Left renal pelvis (tissue), 4 donors: ENCODE measurements at regions not wholly inside any gene's neighbourhood (a gene's known extent, or its start where the extent isn't known, plus 50 kb on each side); places are given as distances from the start of the nearest gene placed in this dataset.

Experiments
- DNase-seq, 4 donors: peaks; one replicate each; pipeline ENCODE4 v3.0.0-alpha.2; 2013; ENCODE audit warnings: low read depth in 4 of 4, low spot score in 3 of 4

DNA sequence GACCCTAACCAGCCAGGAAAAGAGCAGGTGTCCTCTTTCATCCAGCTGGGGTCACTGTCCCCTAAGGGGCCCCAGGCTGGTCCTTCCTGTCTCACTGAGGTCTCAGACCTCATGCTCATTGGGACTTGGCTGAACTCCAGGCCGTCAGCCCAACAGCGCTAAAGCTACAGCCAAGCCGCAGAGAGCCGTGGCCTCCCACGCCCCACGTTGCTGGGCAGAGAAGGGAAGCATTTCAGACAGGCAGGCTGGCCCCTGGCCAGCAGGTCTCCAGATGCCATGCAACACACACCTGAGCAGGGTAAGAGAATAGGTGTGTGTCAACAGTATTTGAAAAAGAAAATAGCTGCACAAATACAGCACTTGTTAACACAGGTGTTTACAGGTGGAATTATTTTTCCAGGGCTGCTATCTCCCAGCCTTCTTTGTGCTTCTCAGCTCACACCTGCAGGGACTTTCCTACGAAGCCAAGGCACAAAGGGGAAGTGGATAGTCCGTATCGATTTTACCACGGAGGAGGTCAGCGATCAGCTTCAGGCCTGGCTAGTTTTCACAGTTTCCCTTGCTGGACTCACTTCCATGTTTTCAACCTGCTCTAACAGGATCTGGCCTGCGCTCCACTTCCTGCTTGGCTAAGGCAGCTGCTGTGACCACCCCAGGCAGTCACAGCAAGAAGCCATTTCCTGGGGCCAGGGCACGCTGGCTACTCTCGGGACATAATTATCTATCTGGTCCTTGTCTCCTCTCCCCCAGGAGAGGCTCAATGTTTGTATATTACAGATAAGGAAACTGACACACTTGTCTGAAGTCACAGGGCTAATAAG lies 156.1 kb upstream of the ID2 start:
- DNase-seq, result peak; percentile 65 to 79 (median 70)

GRCh38 chr2:8526403-8526696 lies 155.5 kb upstream of the ID2 start:
- no peak for DNase-seq

- DNase-seq, result no peak
Observed at GRCh38 chr2:8527031-8527430, 154.8 kb upstream of the ID2 start.

DNA sequence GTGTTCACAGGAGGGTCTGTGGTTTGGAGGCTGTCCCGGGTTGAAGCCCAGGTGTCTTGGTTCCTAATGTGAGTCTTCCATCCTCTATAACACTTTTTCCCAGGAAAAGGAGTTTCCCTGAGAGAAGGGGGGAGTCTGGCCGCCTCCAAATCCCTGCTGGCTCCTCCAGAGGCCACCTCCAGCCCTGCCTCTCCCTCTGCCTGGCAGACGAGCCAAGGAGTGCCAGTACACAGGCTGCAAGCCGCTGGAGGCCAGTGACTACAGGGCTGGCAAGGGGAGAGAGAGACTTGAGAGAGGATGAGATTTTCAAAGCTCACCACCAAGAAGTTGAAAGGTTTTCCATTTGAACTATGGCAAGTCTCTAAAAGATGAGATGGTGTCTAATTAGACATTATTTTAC lies 154.2 kb upstream of the ID2 start:
- no peak for DNase-seq

DNA sequence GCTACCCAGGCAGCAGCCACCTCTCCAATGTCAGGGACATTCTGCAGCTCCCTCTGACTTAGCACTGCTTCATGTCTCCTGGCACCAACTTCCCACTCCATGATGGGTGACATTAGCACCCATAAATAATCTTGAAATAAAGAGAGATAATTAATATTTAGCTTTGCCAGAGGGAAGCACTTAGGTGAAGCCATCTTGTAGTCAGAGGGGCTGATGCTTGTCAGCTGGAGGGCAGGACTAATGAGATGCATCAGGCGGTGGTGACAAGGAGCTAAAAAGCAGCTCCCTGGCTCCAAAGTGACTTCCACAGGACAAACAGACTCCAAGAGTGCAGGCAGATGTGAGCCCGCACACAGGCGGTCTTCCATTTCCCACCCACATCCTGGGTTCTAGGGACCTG lies 153.0 kb upstream of the ID2 start:
- no peak for DNase-seq

DNA sequence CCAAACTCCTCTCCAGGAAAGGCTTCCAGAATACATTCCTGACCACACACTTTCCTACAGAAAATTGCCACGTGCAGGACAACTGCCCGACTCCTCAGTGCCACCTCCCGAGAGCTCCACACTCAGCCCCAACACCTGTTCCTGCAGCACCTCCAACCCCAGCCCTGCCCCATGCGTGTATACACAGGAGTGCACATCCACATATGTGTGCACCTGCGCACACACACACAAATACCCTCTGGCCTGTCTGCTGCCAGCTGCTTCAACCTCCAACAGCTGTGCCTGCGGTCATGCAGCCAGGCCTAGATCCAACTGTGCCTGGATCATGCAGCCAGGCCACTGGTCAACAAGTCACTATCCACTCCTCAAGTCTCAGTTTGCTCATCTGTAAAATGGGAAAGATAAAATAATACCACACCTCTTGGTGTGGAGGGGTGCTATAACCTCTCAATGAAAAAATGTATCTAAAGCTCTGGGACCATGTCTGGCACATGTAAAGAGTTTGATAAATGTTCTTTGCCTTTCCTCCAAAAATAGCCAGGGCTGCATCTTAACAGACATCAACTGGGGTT lies 152.1 kb upstream of the ID2 start:
- DNase-seq, result no peak

DNA sequence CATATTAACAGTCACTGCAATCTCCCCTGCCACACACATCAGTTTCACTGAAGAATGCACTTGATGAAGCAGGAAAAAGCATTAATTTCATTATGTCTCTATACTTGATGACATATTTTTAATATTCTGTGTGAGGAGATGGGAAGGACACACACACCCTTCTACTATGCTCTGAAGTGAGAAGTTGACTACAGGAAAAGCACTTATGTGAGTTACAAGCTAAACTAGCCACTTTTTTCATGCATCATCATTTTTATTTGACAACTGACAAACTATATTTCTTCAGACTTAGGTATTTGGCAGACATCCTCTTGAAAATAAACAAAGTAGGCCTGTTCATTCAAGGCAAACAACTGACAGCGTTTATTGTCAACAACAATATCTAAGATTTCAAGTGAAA lies 150.4 kb upstream of the ID2 start:
- DNase-seq, result no peak

DNA sequence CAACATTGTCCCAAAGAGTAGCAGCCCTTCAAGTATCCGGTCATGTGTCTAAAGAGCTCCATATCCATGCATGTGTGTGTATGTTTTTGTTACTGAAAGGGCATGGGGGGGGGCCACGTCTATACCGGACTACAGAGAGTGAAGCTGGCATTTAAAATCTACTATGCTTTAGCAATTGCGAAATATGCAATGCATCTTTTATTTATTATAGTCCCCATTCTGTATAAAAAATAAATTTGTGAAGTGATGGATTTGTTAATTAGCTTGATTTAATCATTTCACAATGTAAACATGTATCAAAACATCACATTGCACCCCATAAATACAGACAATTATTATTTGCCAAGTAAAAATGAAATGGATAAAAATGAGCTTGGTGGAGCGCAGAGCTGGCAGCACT lies 149.4 kb upstream of the ID2 start:
- DNase-seq, result no peak

DNA sequence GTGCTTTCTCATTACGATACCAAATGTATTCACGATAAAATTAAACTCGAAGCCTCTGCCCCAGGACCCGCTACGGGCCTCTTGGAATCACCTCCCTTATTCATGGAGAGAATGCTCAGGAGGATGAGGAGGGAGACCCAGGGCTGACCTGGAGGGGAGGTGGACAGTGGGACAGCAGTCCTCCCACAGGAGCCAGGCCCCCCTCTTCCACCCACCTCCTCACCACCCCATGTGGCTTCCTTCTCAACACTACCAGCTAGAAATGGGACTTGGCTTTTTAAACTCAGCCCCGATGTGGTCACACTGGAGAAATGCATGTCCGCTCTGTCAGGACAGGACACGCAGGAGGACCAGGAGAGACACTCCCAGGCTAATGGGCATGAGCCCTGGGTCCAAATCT lies 147.9 kb upstream of the ID2 start:
- no peak for DNase-seq

GRCh38 chr2:8534386-8534728 lies 147.5 kb upstream of the ID2 start:
- no peak for DNase-seq

DNA sequence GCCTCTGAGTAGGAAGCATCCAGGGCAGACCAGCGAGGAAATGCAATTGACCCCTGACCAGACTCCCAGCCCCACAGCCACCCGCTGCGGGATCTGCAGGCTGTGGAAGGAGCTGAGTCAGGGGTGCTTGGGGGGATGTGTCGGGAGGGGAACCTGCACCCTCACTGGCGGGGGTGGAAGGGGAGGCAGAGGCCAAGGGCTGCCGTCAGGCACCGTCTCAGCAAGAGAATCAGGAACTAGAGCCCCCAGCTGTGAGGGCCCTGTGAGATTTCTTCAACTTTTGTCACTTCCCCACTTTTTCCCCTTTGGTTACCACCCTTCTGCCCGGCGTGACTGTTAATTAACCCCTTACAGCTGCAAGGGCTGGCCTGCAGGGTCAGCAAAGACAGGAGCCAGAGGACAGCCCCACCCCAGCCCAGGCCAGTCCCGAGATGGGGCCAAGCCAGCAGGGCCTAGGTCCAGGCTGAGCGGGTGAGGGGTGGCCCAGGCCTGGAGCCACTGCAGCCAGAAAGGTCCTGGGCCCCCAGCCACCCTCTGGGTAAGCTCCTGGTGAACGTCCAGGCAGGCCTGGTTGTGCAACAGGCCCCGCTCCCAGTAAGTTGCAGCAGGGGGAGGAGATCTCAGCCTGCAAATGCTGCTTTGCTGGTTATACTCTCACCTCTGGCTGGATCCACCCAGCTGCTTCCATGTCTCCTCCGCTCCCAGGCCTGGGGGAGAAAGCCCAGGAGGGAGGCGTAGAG lies 147.0 kb upstream of the ID2 start:
- no peak for DNase-seq

- DNase-seq, result no peak
Observed at GRCh38 chr2:8535469-8535795, 146.4 kb upstream of the ID2 start.

DNA sequence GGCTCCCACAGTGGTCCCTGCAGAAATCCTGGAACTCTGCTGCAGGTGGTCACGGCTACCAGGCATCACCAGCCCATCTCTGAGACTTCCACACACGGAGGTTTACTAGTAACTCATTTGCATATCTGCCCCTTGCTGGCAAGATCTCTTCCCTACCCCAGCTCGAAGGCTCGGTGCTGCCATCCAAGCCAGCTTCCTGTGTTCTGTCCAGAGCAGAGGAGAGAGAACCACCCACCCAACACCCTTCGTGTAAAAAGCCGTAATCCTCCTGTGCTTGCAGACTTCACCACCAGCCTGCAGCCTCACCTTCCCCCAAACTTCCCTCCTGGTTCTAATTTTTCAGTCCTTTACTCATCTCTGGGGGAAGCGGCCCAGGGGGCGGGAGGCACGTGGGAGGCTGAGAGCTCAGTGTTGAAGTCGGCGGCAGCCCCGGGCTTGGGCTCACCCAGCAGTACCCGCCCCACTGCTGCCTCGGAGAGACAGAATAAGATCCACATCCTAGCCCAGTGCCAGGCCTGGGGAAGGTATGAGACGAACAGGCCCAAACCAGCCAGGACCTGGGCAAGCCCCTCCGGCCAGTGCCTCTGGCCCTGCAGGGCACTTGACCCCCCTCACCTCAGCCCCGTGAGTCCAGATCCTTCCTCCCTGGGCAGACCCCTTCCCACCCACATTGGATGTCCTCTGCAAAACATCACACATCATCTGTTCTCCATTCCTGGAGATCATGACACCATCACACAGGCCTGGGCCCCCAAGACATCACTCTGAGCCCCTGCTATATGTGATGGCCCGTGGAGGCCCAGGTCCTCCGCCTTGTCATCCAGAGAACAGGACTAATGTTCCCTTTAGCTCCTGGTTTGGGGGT lies 145.8 kb upstream of the ID2 start:
- DNase-seq, result no peak

GRCh38 chr2:8536686-8537561 lies 144.9 kb upstream of the ID2 start:
- DNase-seq, result no peak

- DNase-seq, result no peak
Observed at GRCh38 chr2:8537562-8538155, 144.2 kb upstream of the ID2 start.

GRCh38 chr2:8538531-8538930 lies 143.3 kb upstream of the ID2 start:
- no peak for DNase-seq

GRCh38 chr2:8538931-8539621 lies 142.8 kb upstream of the ID2 start:
- DNase-seq, result no peak

- DNase-seq, result peak in 3 of 4 donors; percentile 56 to 74 (median 69)
Observed at GRCh38 chr2:8539743-8540551, 141.9 kb upstream of the ID2 start.
